NCI-H2107 treated with DMSO at 0.1 percent for 48 hours (cell line): ENCODE measurements at regions not wholly inside any gene's neighbourhood (a gene's known extent, or its start where the extent isn't known, plus 50 kb on each side); places are given as distances from the start of the nearest gene placed in this dataset.
"Not testable (repeated sequence)": the region's sequence is repeated elsewhere in the genome, so short reads cannot be mapped to it uniquely, and the experiment has no call there.

Experiments used
- DNase-seq: peaks from one replicate; lab custom pipeline; 2025; ENCODE audit not compliant: unreplicated experiment; lab: John Stamatoyannopoulos, UW

GRCh38 chr16:88263681-88264287 is 119.0 kb upstream of the ZNF469 start:
- not testable (repeated sequence) for DNase-seq

- DNase-seq = no peak
Measured at GRCh38 chr16:88264641-88265285, 118.0 kb upstream of the ZNF469 start.

- not testable (repeated sequence) for DNase-seq
Measured at GRCh38 chr16:88265286-88265938, 117.3 kb upstream of the ZNF469 start.

GRCh38 chr16:88266036-88266435 is 116.7 kb upstream of the ZNF469 start:
- DNase-seq = not testable (repeated sequence)

- DNase-seq = not testable (repeated sequence)
Measured at GRCh38 chr16:88266935-88267551, 115.7 kb upstream of the ZNF469 start.

GRCh38 chr16:88268186-88268970 is 114.4 kb upstream of the ZNF469 start:
- not testable (repeated sequence) for DNase-seq

- not testable (repeated sequence) for DNase-seq
Measured at GRCh38 chr16:88270171-88270790, 112.5 kb upstream of the ZNF469 start.

GRCh38 chr16:88271296-88271695 is 111.5 kb upstream of the ZNF469 start:
- DNase-seq = not testable (repeated sequence)

- DNase-seq = not testable (repeated sequence)
Measured at GRCh38 chr16:88271776-88272175, 111.0 kb upstream of the ZNF469 start.

- DNase-seq = not testable (repeated sequence)
Measured at GRCh38 chr16:88272437-88272836, 110.3 kb upstream of the ZNF469 start.

- not testable (repeated sequence) for DNase-seq
Measured at GRCh38 chr16:88274126-88274750, 108.5 kb upstream of the ZNF469 start.

GRCh38 chr16:88274847-88275246 is 107.9 kb upstream of the ZNF469 start:
- no peak for DNase-seq

GRCh38 chr16:88275336-88276122 is 107.2 kb upstream of the ZNF469 start:
- DNase-seq = not testable (repeated sequence)

GRCh38 chr16:88276123-88276588 is 106.6 kb upstream of the ZNF469 start:
- not testable (repeated sequence) for DNase-seq

GRCh38 chr16:88276591-88276990 is 106.2 kb upstream of the ZNF469 start:
- DNase-seq = no peak

- DNase-seq = no peak
Measured at GRCh38 chr16:88279998-88280397, 102.8 kb upstream of the ZNF469 start.

- no peak for DNase-seq
Measured at GRCh38 chr16:88281858-88282563, 100.7 kb upstream of the ZNF469 start.

GRCh38 chr16:88282564-88283395 is 100.0 kb upstream of the ZNF469 start:
- no peak for DNase-seq
